GM10248 (cell line): ENCODE measurements at regions not wholly inside any gene's neighbourhood (a gene's known extent, or its start where the extent isn't known, plus 50 kb on each side); places are given as distances from the start of the nearest gene placed in this dataset.

Experiments
- CTCF ChIA-PET: fragments of 300-600 bp; sonication (Branson Sonifier 250); formaldehyde crosslinking; extraction: SDS; loops from one replicate; lab custom pipeline; 2021; ENCODE audit warnings: antibody characterized with exemption; lab: Yijun Ruan, JAX
- POLR2A ChIA-PET: fragments of 350-650 bp; sonication (Branson Sonifier 250); formaldehyde crosslinking; extraction: SDS; loops from one replicate; lab custom pipeline; 2020; ENCODE audit warnings: antibody characterized with exemption; lab: Yijun Ruan, JAX
- DNase-seq: peaks from one replicate; pipeline ENCODE4 v3.0.0; 2012; ENCODE audit errors: extremely low spot score
- TF ChIP-seq, protein P1 (sequence below): IDR thresholded peaks from 2 replicates; pipeline ENCODE4 v1.5.1; 2012; ENCODE audit warnings: mild to moderate bottlenecking, low read depth; ENCODE audit errors: extremely low read depth, missing control alignments, control extremely low read depth

DNA sequence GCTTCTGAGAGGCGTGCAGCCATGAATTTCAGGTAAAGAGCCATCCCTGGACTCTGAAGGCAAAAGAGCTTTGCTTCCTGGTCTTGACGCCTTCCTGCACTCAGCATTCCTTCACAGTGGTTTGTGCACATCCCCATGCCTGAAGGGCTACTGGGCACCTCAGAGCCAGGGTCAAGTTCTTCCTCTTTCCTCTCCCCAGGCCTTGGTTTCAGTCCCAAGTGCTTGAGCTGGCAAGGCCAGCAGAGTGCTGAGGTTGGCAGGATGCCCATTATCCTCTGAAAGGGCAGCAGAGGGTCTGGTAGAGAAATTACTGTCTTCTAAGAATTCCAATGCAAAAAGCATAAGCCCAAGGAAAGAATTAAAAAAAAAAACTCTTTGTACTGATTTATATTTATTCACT is 1064.9 kb downstream of the TTLL7 start:
- TF ChIP-seq, protein P1, sequence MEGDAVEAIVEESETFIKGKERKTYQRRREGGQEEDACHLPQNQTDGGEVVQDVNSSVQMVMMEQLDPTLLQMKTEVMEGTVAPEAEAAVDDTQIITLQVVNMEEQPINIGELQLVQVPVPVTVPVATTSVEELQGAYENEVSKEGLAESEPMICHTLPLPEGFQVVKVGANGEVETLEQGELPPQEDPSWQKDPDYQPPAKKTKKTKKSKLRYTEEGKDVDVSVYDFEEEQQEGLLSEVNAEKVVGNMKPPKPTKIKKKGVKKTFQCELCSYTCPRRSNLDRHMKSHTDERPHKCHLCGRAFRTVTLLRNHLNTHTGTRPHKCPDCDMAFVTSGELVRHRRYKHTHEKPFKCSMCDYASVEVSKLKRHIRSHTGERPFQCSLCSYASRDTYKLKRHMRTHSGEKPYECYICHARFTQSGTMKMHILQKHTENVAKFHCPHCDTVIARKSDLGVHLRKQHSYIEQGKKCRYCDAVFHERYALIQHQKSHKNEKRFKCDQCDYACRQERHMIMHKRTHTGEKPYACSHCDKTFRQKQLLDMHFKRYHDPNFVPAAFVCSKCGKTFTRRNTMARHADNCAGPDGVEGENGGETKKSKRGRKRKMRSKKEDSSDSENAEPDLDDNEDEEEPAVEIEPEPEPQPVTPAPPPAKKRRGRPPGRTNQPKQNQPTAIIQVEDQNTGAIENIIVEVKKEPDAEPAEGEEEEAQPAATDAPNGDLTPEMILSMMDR = no peak
- CTCF ChIA-PET = no interaction called here
- DNase-seq = no peak
- POLR2A ChIA-PET = no interaction called here

DNA sequence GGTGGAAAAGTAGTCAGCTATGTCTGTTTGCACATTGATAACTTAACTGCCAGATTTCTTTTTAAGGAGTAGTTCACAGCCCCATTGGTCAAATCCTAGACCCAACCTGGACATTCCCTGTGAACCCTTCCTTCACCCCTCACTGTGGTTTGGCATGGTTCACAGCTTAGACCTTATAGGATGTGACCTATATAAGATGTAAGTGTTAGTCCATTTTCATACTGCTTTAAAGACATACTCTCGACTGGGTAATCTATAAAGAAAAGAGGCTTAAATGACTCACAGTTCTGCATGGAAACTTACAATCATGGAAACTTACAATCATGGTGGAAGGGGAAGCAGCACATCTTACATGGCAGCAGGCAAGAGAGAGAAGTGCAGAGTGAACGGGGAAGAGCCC is 1066.2 kb downstream of the TTLL7 start:
- TF ChIP-seq, protein P1 = no peak
- no peak for DNase-seq
- ChIA-PET CTCF (interaction anchor here (1.2 kb wide), 1 partner anchor 11 kb away, joined by 3 read pairs; no protein-coding TSS in a partner anchor), POLR2A (no interaction called here)

DNA sequence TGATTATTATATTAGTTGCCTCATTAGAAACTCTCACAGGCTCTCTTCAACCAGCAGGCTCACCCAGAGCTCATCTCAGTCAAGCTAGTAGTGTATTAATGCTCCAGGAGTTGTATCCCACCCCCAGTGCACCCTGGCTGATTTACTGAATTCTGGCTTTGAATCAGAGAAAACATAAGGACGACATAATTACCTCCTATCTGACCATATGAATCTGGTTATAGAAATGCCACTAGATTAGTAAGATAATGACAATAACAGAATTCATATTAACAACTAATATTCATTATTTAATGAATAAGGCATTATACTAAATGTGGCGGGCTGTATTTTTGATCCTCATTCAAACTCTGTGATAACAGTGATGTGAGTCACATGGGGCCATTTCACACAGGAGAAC is 1066.7 kb downstream of the TTLL7 start:
- DNase-seq = no peak
- CTCF ChIA-PET = interaction anchor here (1.2 kb wide), 1 partner anchor 11 kb away, joined by 3 read pairs; no protein-coding TSS in a partner anchor
- POLR2A ChIA-PET = no interaction called here
- TF ChIP-seq, protein P1 = no peak

DNA sequence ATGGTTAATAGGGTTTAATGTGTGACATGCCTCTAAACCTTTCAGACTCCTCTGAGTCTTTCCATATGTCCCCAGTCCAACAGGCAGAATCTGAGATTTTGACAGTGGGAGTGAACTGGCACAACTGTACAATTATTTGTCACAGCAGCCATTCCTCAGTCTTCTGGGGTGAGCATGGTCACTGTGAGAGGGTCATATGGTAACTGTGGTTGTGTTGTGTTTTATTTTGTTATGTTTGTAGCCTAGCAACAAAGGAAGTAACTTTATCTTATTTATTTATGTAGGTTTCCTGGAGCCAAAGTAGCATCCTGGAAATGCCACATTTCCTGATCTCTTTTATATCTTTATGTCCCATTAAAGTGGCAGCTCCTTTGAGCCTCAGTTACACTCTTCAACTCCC is 1067.9 kb downstream of the TTLL7 start:
- no peak for DNase-seq
- CTCF ChIA-PET = no interaction called here
- TF ChIP-seq, protein P1 = no peak
- POLR2A ChIA-PET = no interaction called here

DNA sequence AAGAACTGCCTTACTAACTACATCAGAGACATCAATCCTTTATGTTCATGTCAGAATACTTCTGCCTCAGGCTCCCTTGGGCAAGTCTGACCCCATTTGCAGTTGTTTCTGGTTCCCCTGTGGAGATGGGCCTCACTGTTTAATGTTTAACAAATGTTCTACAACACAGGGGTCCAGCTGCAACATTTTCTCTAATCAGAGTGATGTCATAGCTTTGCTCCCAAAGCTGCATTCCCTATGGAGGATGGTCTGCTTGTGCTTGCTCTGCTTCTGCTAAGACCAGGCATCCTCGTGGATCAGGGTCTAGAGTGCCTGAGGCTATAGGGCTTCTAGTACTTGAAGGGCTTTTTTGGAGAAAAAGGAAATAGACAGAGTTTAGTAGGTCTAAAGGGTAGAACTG is 1071.2 kb downstream of the TTLL7 start:
- POLR2A ChIA-PET = no interaction called here
- TF ChIP-seq, protein P1 = no peak
- DNase-seq = no peak
- CTCF ChIA-PET = no interaction called here

DNA sequence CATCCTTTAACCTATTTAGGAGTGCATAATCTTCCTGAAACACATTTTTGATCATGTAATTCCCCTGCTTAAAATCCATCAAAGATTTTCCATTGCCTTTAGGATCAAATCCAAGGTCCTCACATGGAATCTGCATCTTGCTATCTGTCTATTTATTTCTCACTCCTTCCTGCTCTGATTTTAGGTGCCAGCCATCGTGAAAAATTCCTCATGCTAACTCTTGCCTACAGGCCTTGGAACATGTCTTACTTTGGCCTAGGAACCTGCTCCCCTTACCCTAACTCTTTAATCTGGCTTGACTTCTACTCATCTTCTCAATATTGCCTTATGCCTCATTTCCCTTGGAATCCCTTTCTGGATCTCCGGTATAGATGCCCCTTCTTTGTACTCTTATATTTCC is 1074.3 kb downstream of the TTLL7 start:
- POLR2A ChIA-PET = no interaction called here
- CTCF ChIA-PET = interaction anchor here (1.3 kb wide), 1 partner anchor 10 kb away, joined by 3 read pairs; no protein-coding TSS in a partner anchor
- TF ChIP-seq, protein P1 = no peak
- DNase-seq = no peak

DNA sequence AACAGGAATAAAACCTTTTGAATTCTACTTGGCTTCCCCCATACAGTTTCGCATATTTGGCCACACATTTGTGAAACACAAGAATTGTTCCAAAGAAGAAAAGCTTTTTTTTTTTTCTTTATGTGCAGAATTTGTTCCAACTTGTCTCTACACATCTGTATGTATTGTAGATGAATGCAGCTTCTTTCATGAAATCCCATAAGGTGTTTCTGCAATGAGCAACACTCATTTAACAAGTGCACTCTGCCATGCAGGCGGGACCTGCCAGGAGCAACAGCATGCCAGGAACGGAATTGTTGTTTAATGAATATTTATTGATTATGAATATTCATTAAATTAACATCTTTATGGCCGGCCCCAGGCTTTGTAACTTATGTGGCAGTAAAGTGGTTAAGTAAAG is 1075.0 kb downstream of the TTLL7 start:
- CTCF ChIA-PET = interaction anchor here (1.3 kb wide), 1 partner anchor 9 kb away, joined by 3 read pairs; no protein-coding TSS in a partner anchor
- POLR2A ChIA-PET = no interaction called here
- TF ChIP-seq, protein P1 = no peak
- DNase-seq = no peak
